GM10266 (cell line): ENCODE measurements at regions not wholly inside any gene's neighbourhood (a gene's known extent, or its start where the extent isn't known, plus 50 kb on each side); places are given as distances from the start of the nearest gene placed in this dataset.

Source experiments
- DNase-seq: peaks from one replicate; pipeline ENCODE4 v3.0.0; 2012; ENCODE audit errors: extremely low spot score
- TF ChIP-seq, protein P1 (sequence below): IDR thresholded peaks from 2 replicates; pipeline ENCODE4 v1.5.1; 2012; ENCODE audit warnings: mild to moderate bottlenecking, low read depth; ENCODE audit not compliant: control insufficient read depth, insufficient read depth; ENCODE audit errors: missing control alignments

DNA sequence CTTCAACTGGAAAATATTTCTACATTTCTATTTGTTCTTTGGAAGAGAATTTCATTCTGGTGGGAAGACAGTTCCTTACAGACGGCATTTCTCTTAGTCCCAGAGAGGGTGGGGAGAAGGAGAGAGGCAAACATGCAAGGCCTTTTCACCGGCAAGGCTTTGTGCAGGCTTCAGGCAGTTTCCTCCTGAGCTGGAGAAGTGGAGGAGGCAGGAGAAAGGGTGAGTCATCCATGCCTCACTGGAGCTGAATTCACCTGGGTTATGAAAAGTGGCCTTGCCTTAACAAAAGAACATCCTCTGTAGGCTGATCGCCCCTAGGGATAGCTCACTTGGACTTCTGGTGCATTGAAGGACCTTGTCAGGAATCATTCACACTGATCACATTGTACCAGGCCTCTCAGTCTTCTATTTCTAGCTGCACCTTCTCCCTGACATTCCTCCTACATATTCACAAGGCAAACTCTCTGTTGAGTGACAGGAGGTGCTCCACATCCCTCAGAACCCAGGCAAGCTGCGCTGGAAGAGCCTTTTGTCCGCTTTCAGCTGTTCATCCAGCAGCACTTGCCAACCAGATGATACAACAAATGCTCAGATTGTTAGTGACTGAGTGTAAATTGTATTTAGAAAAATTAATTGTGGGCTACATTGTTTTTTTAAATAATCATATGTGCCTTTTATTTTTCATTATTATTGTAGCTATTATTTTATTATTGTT is 796.1 kb downstream of the DCDC2C start:
- TF ChIP-seq, protein P1, sequence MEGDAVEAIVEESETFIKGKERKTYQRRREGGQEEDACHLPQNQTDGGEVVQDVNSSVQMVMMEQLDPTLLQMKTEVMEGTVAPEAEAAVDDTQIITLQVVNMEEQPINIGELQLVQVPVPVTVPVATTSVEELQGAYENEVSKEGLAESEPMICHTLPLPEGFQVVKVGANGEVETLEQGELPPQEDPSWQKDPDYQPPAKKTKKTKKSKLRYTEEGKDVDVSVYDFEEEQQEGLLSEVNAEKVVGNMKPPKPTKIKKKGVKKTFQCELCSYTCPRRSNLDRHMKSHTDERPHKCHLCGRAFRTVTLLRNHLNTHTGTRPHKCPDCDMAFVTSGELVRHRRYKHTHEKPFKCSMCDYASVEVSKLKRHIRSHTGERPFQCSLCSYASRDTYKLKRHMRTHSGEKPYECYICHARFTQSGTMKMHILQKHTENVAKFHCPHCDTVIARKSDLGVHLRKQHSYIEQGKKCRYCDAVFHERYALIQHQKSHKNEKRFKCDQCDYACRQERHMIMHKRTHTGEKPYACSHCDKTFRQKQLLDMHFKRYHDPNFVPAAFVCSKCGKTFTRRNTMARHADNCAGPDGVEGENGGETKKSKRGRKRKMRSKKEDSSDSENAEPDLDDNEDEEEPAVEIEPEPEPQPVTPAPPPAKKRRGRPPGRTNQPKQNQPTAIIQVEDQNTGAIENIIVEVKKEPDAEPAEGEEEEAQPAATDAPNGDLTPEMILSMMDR: no peak
- no peak for DNase-seq

DNA sequence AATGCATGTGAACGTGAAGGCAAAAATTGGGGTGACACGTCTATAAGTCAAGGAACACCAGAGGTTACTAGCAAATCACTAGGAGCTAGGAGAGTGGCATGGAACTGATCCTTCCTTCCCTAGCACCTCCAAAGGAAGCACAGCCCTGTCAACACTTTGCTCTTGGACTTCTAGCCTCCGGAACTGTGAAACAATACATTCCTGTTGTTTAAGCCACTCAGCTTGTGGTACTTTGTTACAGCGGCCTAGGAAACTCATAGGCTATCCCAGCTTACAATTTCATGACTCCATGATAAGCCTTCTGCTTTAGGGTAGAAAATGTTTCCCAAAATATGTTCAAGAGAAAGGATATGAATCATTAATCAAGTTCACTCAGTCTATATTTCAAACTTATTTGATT is 798.1 kb downstream of the DCDC2C start:
- DNase-seq: no peak
- TF ChIP-seq, protein P1: no peak

- TF ChIP-seq, protein P1: no peak
- DNase-seq: no peak
Observed at GRCh38 chr2:4502230-4502843, 799.0 kb downstream of the DCDC2C start.

- no peak for DNase-seq
Observed at GRCh38 chr2:4507661-4508060, 804.3 kb downstream of the DCDC2C start.

DNA sequence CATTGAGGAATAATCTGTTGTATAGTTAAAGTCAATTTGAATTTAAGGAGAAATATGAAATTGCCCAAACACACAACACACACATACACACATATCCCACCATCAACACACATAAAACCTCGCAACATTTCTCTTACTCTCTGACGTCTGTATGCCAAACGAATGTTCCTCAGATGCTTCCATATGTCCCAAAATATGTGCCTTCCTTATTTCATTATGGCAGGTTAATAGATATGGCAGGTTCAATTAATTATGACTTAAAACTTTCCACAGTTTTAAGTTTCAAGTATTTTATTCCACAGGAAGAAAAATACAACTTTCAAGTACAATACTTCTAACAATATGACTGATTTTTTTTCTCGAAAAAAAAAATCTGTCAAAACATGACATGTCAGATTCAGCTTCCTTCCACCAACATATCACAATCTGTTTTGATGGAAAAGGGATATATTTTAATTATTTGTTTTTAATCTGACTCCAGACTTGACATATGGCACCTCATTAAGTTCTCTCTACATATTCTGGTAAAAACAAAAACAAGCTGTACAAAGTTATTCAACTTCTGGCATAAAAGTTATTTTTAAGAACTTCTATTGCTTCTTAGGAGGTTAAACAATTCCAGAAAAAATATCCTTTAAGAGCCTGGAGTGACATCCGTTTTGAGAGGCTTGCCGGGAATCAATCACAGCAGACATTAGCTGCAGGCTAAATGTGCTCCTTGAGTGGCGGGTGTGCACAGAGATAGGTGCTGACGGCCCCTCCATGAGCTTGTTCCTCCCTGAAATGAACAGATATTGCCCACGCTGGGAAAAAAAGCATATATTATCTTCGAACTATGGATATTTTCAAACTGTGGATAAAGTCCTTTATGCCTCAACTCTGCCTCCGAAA is 812.7 kb downstream of the DCDC2C start:
- TF ChIP-seq, protein P1: no peak
- no peak for DNase-seq

More at GRCh38 chr2:4507661-4508060, 804.3 kb downstream of the DCDC2C start:
- TF ChIP-seq, protein P1: no peak

- TF ChIP-seq, protein P1: no peak
Observed at GRCh38 chr2:4518596-4518995, 815.2 kb downstream of the DCDC2C start.

More at GRCh38 chr2:4518596-4518995, 815.2 kb downstream of the DCDC2C start:
- DNase-seq: no peak
